H9 (cell line): ENCODE measurements at regions not wholly inside any gene's neighbourhood (a gene's known extent, or its start where the extent isn't known, plus 50 kb on each side); places are given as distances from the start of the nearest gene placed in this dataset.

Experiments
- DNase-seq: peaks from one replicate; pipeline ENCODE4 v3.0.0-alpha.2; 2017
- H2AFZ ChIP-seq: one replicate; pipeline ENCODE4 v1.6.1; 2013; ENCODE audit warnings: mild to moderate bottlenecking, low read length, control low read depth, moderate library complexity
- H2AK5ac ChIP-seq: 2 replicates; pipeline ENCODE4 v1.6.1; 2013; ENCODE audit warnings: low read length, control low read depth, mixed read lengths; ENCODE audit not compliant: insufficient read length
- H2BK120ac ChIP-seq: one replicate; pipeline ENCODE4 v1.6.1; 2013; ENCODE audit warnings: low read depth, mild to moderate bottlenecking, low read length, control low read depth, inconsistent platforms; ENCODE audit not compliant: poor library complexity, severe bottlenecking
- H2BK12ac ChIP-seq: 2 replicates; pipeline ENCODE4 v1.6.1; 2013; ENCODE audit warnings: low read length, control low read depth, mixed read lengths, low read depth; ENCODE audit not compliant: insufficient read length
- H2BK15ac ChIP-seq: 2 replicates; pipeline ENCODE4 v1.6.1; 2013; ENCODE audit warnings: low read depth, low read length, control low read depth
- H2BK20ac ChIP-seq: one replicate; pipeline ENCODE4 v1.6.1; 2013; ENCODE audit warnings: low read depth, mild to moderate bottlenecking, low read length, control low read depth, inconsistent platforms; ENCODE audit not compliant: poor library complexity, severe bottlenecking
- H2BK5ac ChIP-seq: 2 replicates; pipeline ENCODE4 v1.6.1; 2013; ENCODE audit warnings: low read length, control low read depth, mixed read lengths; ENCODE audit not compliant: insufficient read length
- H3K14ac ChIP-seq: 2 replicates; pipeline ENCODE4 v1.6.1; 2013; ENCODE audit warnings: low read length, control low read depth; ENCODE audit not compliant: insufficient read depth
- H3K18ac ChIP-seq: 2 replicates; pipeline ENCODE4 v1.6.1; 2013; ENCODE audit warnings: low read depth, mild to moderate bottlenecking, mixed read lengths, low read length, control low read depth; ENCODE audit not compliant: insufficient read length
- H3K23ac ChIP-seq: 2 replicates; pipeline ENCODE4 v1.6.1; 2013; ENCODE audit warnings: low read length, control low read depth, mixed read lengths, low read depth; ENCODE audit not compliant: insufficient read length
- H3K23me2 ChIP-seq: 2 replicates; pipeline ENCODE4 v1.6.1; 2013; ENCODE audit warnings: low read depth, mild to moderate bottlenecking, mixed read lengths, low read length, control low read depth; ENCODE audit not compliant: insufficient read length, poor library complexity, severe bottlenecking
- H3K27ac ChIP-seq: 2 replicates; pipeline ENCODE4 v1.5.1; 2013; ENCODE audit warnings: low read length, control low read depth, mixed read lengths, low read depth; ENCODE audit not compliant: insufficient read length
- H3K27me3 ChIP-seq: 2 replicates; pipeline ENCODE4 v1.6.1; 2013; ENCODE audit warnings: low read length, control low read depth, inconsistent platforms; ENCODE audit not compliant: insufficient read depth
- H3K4ac ChIP-seq: 2 replicates; pipeline ENCODE4 v1.6.1; 2013; ENCODE audit warnings: low read depth, mild to moderate bottlenecking, control low read depth, inconsistent platforms, low read length, moderate library complexity
- H3K4me1 ChIP-seq: 2 replicates; pipeline ENCODE4 v1.6.1; 2013; ENCODE audit warnings: low read length, control low read depth, inconsistent platforms; ENCODE audit not compliant: insufficient read depth
- H3K4me2 ChIP-seq: 2 replicates; pipeline ENCODE4 v1.6.1; 2013; ENCODE audit warnings: low read length, control low read depth, mixed read lengths; ENCODE audit not compliant: insufficient read length, insufficient read depth
- H3K56ac ChIP-seq: 2 replicates; pipeline ENCODE4 v1.6.1; 2013; ENCODE audit warnings: low read depth, mild to moderate bottlenecking, mixed read lengths, low read length, control low read depth; ENCODE audit not compliant: insufficient read length
- H3K79me1 ChIP-seq: 2 replicates; pipeline ENCODE4 v1.6.1; 2013; ENCODE audit warnings: low read depth, mild to moderate bottlenecking, moderate library complexity, low read length, control low read depth, inconsistent platforms; ENCODE audit not compliant: insufficient read depth, poor library complexity, severe bottlenecking
- H3K79me2 ChIP-seq: 2 replicates; pipeline ENCODE4 v1.6.1; 2013; ENCODE audit warnings: low read length, control low read depth, inconsistent platforms; ENCODE audit not compliant: insufficient read depth
- H3K9ac ChIP-seq: 2 replicates; pipeline ENCODE4 v1.6.1; 2013; ENCODE audit warnings: low read length, control low read depth, mixed read lengths; ENCODE audit not compliant: insufficient read length; ENCODE audit errors: extremely low read depth
- H3K9me3 ChIP-seq: one replicate; pipeline ENCODE4 v1.6.1; 2013; ENCODE audit warnings: low read depth, low read length, inconsistent platforms; ENCODE audit not compliant: control insufficient read depth
- H3T11ph ChIP-seq: one replicate; pipeline ENCODE4 v1.6.1; 2013; ENCODE audit warnings: mild to moderate bottlenecking, low read length, control low read depth, inconsistent platforms
- H4K20me1 ChIP-seq: one replicate; pipeline ENCODE4 v1.6.1; 2013; ENCODE audit not compliant: control insufficient read depth, insufficient read length, insufficient read depth
- H4K5ac ChIP-seq: 2 replicates; pipeline ENCODE4 v1.6.1; 2013; ENCODE audit warnings: low read depth, mild to moderate bottlenecking, mixed read lengths, low read length, control low read depth; ENCODE audit not compliant: insufficient read length
- H4K8ac ChIP-seq: replicated peaks from 2 replicates; pipeline ENCODE4 v1.6.1; 2013; ENCODE audit warnings: low read length, control low read depth, mixed read lengths, low read depth; ENCODE audit not compliant: insufficient read length
- H4K91ac ChIP-seq: 2 replicates; pipeline ENCODE4 v1.6.1; 2013; ENCODE audit warnings: low read depth, mild to moderate bottlenecking, moderate library complexity, mixed read lengths, low read length, control low read depth; ENCODE audit not compliant: insufficient read length
- H3K27ac Mint-ChIP-seq, 3 experiments: 2 replicates in 2 of 3; 3 replicates in 1 of 3; pipeline ENCODE4 v1.8.0; 2020 to 2021; ENCODE audit warnings: mixed read lengths in 3 of 3, mild to moderate bottlenecking in 1 of 3, moderate library complexity in 1 of 3
- H3K27me3 Mint-ChIP-seq: 2 replicates; pipeline ENCODE4 v1.8.0; 2021; ENCODE audit warnings: low read depth, mild to moderate bottlenecking, moderate library complexity, mixed read lengths
- H3K36me3 Mint-ChIP-seq, 3 experiments: 2 replicates in 2 of 3; 3 replicates in 1 of 3; pipeline ENCODE4 v1.8.0; 2020 to 2021; ENCODE audit warnings: low read depth in 3 of 3, mixed read lengths in 3 of 3; ENCODE audit not compliant: insufficient read depth in 1 of 3
- H3K4me1 Mint-ChIP-seq, 2 experiments: 2 replicates each; pipeline ENCODE4 v1.8.0; 2020; ENCODE audit warnings: mixed read lengths in 2 of 2
- H3K4me3 Mint-ChIP-seq, 2 experiments: 2 replicates in 1 of 2; 3 replicates in 1 of 2; pipeline ENCODE4 v1.8.0; 2020 to 2021; ENCODE audit warnings: mild to moderate bottlenecking in 2 of 2, mixed read lengths in 2 of 2, moderate library complexity in 1 of 2
- H3K9me3 Mint-ChIP-seq, 2 experiments: 2 replicates in 1 of 2; 3 replicates in 1 of 2; pipeline ENCODE4 v1.8.0; 2020; ENCODE audit warnings: mild to moderate bottlenecking in 2 of 2, mixed read lengths in 2 of 2, moderate library complexity in 1 of 2
- WGBS: extraction: QIAGEN DNeasy Blood & Tissue Kit; methylation state at CpG from one replicate; pipeline ENCODE4 v1.1.7; 2013; ENCODE audit warnings: missing lambda C conversion rate, low lambda C conversion rate, mixed read lengths; ENCODE audit not compliant: insufficient read length; ENCODE audit errors: extremely low coverage; 5-methylcytosine and 5-hydroxymethylcytosine counted together
- TF ChIP-seq, protein P1 (sequence below): fragments of 200-600 bp; sonication (generic); conservative IDR thresholded peaks from 3 replicates; pipeline ENCODE4 v1.8.0; 2021; ENCODE audit warnings: antibody characterized with exemption, mild to moderate bottlenecking

DNA sequence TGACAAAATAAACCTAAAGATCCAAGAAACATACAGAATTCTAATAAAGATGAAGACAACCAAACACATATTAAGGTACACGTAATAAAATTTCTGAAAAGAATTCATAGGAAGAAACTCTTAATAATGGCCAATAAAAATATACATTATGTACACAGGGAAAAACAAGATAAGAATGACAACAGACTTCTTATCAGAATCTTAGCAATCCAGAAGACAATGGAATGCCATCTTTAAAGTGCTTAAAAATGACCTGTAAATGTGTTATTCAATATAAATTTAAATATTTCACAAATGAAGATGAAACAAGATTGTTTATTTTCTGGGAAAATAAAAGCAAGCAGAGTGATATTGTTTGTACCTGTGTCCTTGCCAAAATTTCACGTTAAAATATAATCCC is 530.4 kb upstream of the PTBP2 start:
- Histone ChIP-seq H2AK5ac (no peak overlapping the region), H3K23ac (no peak overlapping the region), H3K23me2 (no peaks in the 10 kb centered on the region), H2BK15ac (no peak overlapping the region), H2AFZ (no peak overlapping the region), H3K4me1 (no peaks in the 10 kb centered on the region), H3K9me3 (peaks cover 11% of the 10 kb centered on the region), H2BK120ac (no peak overlapping the region), H3K14ac (no peak overlapping the region), H3K79me2 (no peaks in the 10 kb centered on the region), H4K8ac (no peak overlapping the region), H3K27ac (no peak overlapping the region), H3T11ph (no peak overlapping the region), H2BK12ac (no peak overlapping the region), H3K56ac (no peak overlapping the region), H4K91ac (no peak overlapping the region), H3K9ac (no peak overlapping the region), H3K4ac (no peak overlapping the region), H3K79me1 (no peaks in the 10 kb centered on the region), H2BK20ac (no peak overlapping the region), H3K18ac (no peak overlapping the region), H4K20me1 (no peaks in the 10 kb centered on the region), H3K4me2 (no peak overlapping the region), H4K5ac (no peak overlapping the region), H3K27me3 (no peaks in the 10 kb centered on the region), H2BK5ac (no peak overlapping the region)
- TF ChIP-seq, protein P1, sequence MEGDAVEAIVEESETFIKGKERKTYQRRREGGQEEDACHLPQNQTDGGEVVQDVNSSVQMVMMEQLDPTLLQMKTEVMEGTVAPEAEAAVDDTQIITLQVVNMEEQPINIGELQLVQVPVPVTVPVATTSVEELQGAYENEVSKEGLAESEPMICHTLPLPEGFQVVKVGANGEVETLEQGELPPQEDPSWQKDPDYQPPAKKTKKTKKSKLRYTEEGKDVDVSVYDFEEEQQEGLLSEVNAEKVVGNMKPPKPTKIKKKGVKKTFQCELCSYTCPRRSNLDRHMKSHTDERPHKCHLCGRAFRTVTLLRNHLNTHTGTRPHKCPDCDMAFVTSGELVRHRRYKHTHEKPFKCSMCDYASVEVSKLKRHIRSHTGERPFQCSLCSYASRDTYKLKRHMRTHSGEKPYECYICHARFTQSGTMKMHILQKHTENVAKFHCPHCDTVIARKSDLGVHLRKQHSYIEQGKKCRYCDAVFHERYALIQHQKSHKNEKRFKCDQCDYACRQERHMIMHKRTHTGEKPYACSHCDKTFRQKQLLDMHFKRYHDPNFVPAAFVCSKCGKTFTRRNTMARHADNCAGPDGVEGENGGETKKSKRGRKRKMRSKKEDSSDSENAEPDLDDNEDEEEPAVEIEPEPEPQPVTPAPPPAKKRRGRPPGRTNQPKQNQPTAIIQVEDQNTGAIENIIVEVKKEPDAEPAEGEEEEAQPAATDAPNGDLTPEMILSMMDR, result no peak
- H3K4me1 Mint-ChIP-seq, result peaks cover 16% of the 10 kb centered on the region in 2 experiments
- H3K4me3 Mint-ChIP-seq, result no peak overlapping the region
- peaks cover 22 to 43% (median 33%) of the 10 kb centered on the region in 3 experiments for H3K36me3 Mint-ChIP-seq
- no peaks in the 10 kb centered on the region; the same call in 1 of the 2 replicates for H3K27me3 Mint-ChIP-seq
- peaks cover 43% of the 10 kb centered on the region in 2 experiments for H3K9me3 Mint-ChIP-seq
- H3K27ac Mint-ChIP-seq, result no peak overlapping the region
- no CpG with 5 or more reads among the region's 2 CpGs for WGBS
- DNase-seq, result no peak
